ENCODE measurements at regions not wholly inside any gene's neighbourhood (a gene's known extent, or its start where the extent isn't known, plus 50 kb on each side); places are given as distances from the start of the nearest gene placed in this dataset.

GRCh38 chr2:769771-770170 is 92.6 kb upstream of the TMEM18 start:
- no peak for TF ChIP-seq CTCF (IDR thresholded peaks at IDR 0.05)

- no peak for TF ChIP-seq CTCF (IDR thresholded peaks at IDR 0.05)
These were observed 91.2 kb upstream of the TMEM18 start for GRCh38 chr2:768451-768850.

- no peak for TF ChIP-seq CTCF (IDR thresholded peaks at IDR 0.05)
These were observed 90.7 kb upstream of the TMEM18 start for GRCh38 chr2:767944-768343.

- no peak for TF ChIP-seq CTCF (IDR thresholded peaks at IDR 0.05)
These were observed 90.2 kb upstream of the TMEM18 start for GRCh38 chr2:767440-767839.

- no peak for TF ChIP-seq CTCF (IDR thresholded peaks at IDR 0.05)
These were observed 89.0 kb upstream of the TMEM18 start for GRCh38 chr2:766255-766654.

- no peak for TF ChIP-seq CTCF (IDR thresholded peaks at IDR 0.05)
These were observed 88.2 kb upstream of the TMEM18 start for GRCh38 chr2:765369-765768.

GRCh38 chr2:763766-764525 is 86.7 kb upstream of the TMEM18 start:
- no peak for TF ChIP-seq CTCF (IDR thresholded peaks at IDR 0.05)

- no peak for TF ChIP-seq CTCF (IDR thresholded peaks at IDR 0.05)
These were observed 85.4 kb upstream of the TMEM18 start for GRCh38 chr2:762646-763045.
